Stomach (tissue), 4 donors: ENCODE measurements at regions not wholly inside any gene's neighbourhood (a gene's known extent, or its start where the extent isn't known, plus 50 kb on each side); places are given as distances from the start of the nearest gene placed in this dataset.

Source experiments
- CTCF ChIP-seq, 7 experiments: fragments of 450-650 bp in 4 of 7; fragments of 200-600 bp in 3 of 7; sonication (generic) in 3 of 7; IDR thresholded peaks; one replicate each; pipeline ENCODE4 v1.5.1; 2016 to 2019; ENCODE audit warnings: antibody characterized with exemption in 7 of 7, control low read depth in 2 of 7, mild to moderate bottlenecking in 1 of 7
- POLR2AphosphoS5 ChIP-seq, 3 donors: sonication (generic); formaldehyde crosslinking; IDR thresholded peaks; one replicate each; pipeline ENCODE4 v1.6.1; 2016; ENCODE audit warnings: antibody characterized with exemption in 3 of 3

GRCh38 chr1:228838717-228839500, 103.6 kb downstream of the RHOU start:
- no peak for TF ChIP-seq CTCF (IDR thresholded peaks at IDR 0.05)
- no peak for TF ChIP-seq POLR2AphosphoS5 (IDR thresholded peaks at IDR 0.05)
